Activated CD4-positive, alpha-beta T cell treated with anti-CD3 and anti-CD28 coated beads, Interleukin-2, Interleukin-4, amounts not matched to agents 100 ng/mL and 50 ng/mL, durations not matched to agents 16 hours and 8 hours (primary cell): ENCODE measurements at regions not wholly inside any gene's neighbourhood (a gene's known extent, or its start where the extent isn't known, plus 50 kb on each side); places are given as distances from the start of the nearest gene placed in this dataset.
A peak's percentile ranks its signal among the peaks of the same experiment; 100 is the strongest.
"Not testable (repeated sequence)": the region's sequence is repeated elsewhere in the genome, so short reads cannot be mapped to it uniquely, and the experiment has no call there.

ENCODE experiments used
- DNase-seq: peaks from one replicate; pipeline ENCODE4 v3.0.0-alpha.2; 2020; ENCODE audit warnings: low spot score

- DNase-seq: no peak
Measured at GRCh38 chr9:18036422-18037187, 437.3 kb upstream of the ADAMTSL1 start.

- no peak for DNase-seq
Measured at GRCh38 chr9:18037981-18038380, 436.0 kb upstream of the ADAMTSL1 start.

GRCh38 chr9:18040327-18040726 is 433.6 kb upstream of the ADAMTSL1 start:
- DNase-seq: no peak

GRCh38 chr9:18043978-18044377 is 430.0 kb upstream of the ADAMTSL1 start:
- no peak for DNase-seq

GRCh38 chr9:18045326-18045725 is 428.6 kb upstream of the ADAMTSL1 start:
- no peak for DNase-seq

GRCh38 chr9:18046068-18046467 is 427.9 kb upstream of the ADAMTSL1 start:
- DNase-seq: peak; percentile 15

- no peak for DNase-seq
Measured at GRCh38 chr9:18051638-18052037, 422.3 kb upstream of the ADAMTSL1 start.

GRCh38 chr9:18052060-18052459 is 421.9 kb upstream of the ADAMTSL1 start:
- DNase-seq: no peak

- DNase-seq: peak; percentile 61
Measured at GRCh38 chr9:18056269-18056992, 417.5 kb upstream of the ADAMTSL1 start.

GRCh38 chr9:18056993-18057369 is 417.0 kb upstream of the ADAMTSL1 start:
- DNase-seq: peak; percentile 42

GRCh38 chr9:18058564-18059442 is 415.1 kb upstream of the ADAMTSL1 start:
- DNase-seq: no peak

- no peak for DNase-seq
Measured at GRCh38 chr9:18059447-18059846, 414.5 kb upstream of the ADAMTSL1 start.

- DNase-seq: no peak
Measured at GRCh38 chr9:18060269-18060934, 413.6 kb upstream of the ADAMTSL1 start.

GRCh38 chr9:18061332-18061731 is 412.6 kb upstream of the ADAMTSL1 start:
- no peak for DNase-seq

GRCh38 chr9:18061856-18062255 is 412.1 kb upstream of the ADAMTSL1 start:
- DNase-seq: no peak

GRCh38 chr9:18063856-18064390 is 410.0 kb upstream of the ADAMTSL1 start:
- DNase-seq: no peak

- DNase-seq: not testable (repeated sequence)
Measured at GRCh38 chr9:18066608-18067007, 407.3 kb upstream of the ADAMTSL1 start.

- DNase-seq: no peak
Measured at GRCh38 chr9:18067548-18068120, 406.3 kb upstream of the ADAMTSL1 start.

GRCh38 chr9:18068900-18069299 is 405.1 kb upstream of the ADAMTSL1 start:
- DNase-seq: no peak

- no peak for DNase-seq
Measured at GRCh38 chr9:18071651-18072060, 402.3 kb upstream of the ADAMTSL1 start.

- no peak for DNase-seq
Measured at GRCh38 chr9:18073002-18073401, 401.0 kb upstream of the ADAMTSL1 start.
